ENCODE measurements at regions not wholly inside any gene's neighbourhood (a gene's known extent, or its start where the extent isn't known, plus 50 kb on each side); places are given as distances from the start of the nearest gene placed in this dataset.
"Not testable (repeated sequence)": the region's sequence is repeated elsewhere in the genome, so short reads cannot be mapped to it uniquely, and the experiment has no call there.

GRCh38 chr4:156154978-156155377, 201.3 kb upstream of the CTSO start:
- DNase-seq, result no peak

- no peak for DNase-seq
Measured at GRCh38 chr4:156146571-156146970, 192.9 kb upstream of the CTSO start.

GRCh38 chr4:156144961-156145360, 191.3 kb upstream of the CTSO start:
- DNase-seq, result no peak

GRCh38 chr4:156138781-156139280, 185.2 kb upstream of the CTSO start:
- DNase-seq, result no peak

GRCh38 chr4:156137679-156138473, 184.2 kb upstream of the CTSO start:
- no peak for DNase-seq

GRCh38 chr4:156132196-156132595, 178.5 kb upstream of the CTSO start:
- no peak for DNase-seq

GRCh38 chr4:156128616-156129015, 174.9 kb upstream of the CTSO start:
- DNase-seq, result no peak

- DNase-seq, result no peak
Measured at GRCh38 chr4:156118507-156119220, 165.0 kb upstream of the CTSO start.

- no peak for DNase-seq
Measured at GRCh38 chr4:156117743-156118142, 164.1 kb upstream of the CTSO start.

GRCh38 chr4:156116991-156117390, 163.3 kb upstream of the CTSO start:
- no peak for DNase-seq

GRCh38 chr4:156113138-156113765, 159.6 kb upstream of the CTSO start:
- DNase-seq, result no peak

- no peak for DNase-seq
Measured at GRCh38 chr4:156111686-156112085, 158.0 kb upstream of the CTSO start.

GRCh38 chr4:156109943-156110900, 156.6 kb upstream of the CTSO start:
- DNase-seq, result no peak

GRCh38 chr4:156109087-156109486, 155.4 kb upstream of the CTSO start:
- not testable (repeated sequence) for DNase-seq

GRCh38 chr4:156103311-156103710, 149.6 kb upstream of the CTSO start:
- DNase-seq, result no peak

- DNase-seq, result no peak
Measured at GRCh38 chr4:156102411-156102810, 148.7 kb upstream of the CTSO start.

GRCh38 chr4:156101571-156101970, 147.9 kb upstream of the CTSO start:
- DNase-seq, result no peak

- DNase-seq, result no peak
Measured at GRCh38 chr4:156100651-156101050, 147.0 kb upstream of the CTSO start.

- DNase-seq, result no peak
Measured at GRCh38 chr4:156098805-156099204, 145.1 kb upstream of the CTSO start.

- DNase-seq, result no peak
Measured at GRCh38 chr4:156085100-156085499, 131.4 kb upstream of the CTSO start.

- no peak for DNase-seq
Measured at GRCh38 chr4:156084373-156084772, 130.7 kb upstream of the CTSO start.

- no peak for DNase-seq
Measured at GRCh38 chr4:156073976-156074375, 120.3 kb upstream of the CTSO start.
